ENCODE measurements at regions not wholly inside any gene's neighbourhood (a gene's known extent, or its start where the extent isn't known, plus 50 kb on each side); places are given as distances from the start of the nearest gene placed in this dataset.

DNA sequence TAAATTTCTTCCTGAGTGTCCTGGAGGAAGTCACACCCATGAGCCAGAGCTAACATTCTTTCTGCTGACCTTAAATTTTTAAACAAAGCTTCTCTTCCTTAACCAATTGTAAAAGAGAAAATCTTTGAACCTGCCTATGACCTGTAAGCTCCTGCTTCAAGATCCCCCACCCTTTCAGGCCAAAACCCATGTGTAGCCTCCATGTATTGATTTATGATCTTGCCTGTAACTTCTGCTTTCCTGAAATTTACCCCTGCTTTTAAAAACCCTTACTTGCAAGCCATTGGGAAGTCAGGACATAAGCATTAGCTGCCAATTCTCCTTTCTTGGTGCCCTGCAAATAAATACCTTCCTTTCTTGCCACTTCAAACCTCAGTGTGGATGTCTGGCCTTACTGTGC, 68.5 kb upstream of the HECTD2 start:
- TF ChIP-seq, protein P1, sequence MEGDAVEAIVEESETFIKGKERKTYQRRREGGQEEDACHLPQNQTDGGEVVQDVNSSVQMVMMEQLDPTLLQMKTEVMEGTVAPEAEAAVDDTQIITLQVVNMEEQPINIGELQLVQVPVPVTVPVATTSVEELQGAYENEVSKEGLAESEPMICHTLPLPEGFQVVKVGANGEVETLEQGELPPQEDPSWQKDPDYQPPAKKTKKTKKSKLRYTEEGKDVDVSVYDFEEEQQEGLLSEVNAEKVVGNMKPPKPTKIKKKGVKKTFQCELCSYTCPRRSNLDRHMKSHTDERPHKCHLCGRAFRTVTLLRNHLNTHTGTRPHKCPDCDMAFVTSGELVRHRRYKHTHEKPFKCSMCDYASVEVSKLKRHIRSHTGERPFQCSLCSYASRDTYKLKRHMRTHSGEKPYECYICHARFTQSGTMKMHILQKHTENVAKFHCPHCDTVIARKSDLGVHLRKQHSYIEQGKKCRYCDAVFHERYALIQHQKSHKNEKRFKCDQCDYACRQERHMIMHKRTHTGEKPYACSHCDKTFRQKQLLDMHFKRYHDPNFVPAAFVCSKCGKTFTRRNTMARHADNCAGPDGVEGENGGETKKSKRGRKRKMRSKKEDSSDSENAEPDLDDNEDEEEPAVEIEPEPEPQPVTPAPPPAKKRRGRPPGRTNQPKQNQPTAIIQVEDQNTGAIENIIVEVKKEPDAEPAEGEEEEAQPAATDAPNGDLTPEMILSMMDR (IDR thresholded peaks at IDR 0.05) = no peak
- TF ChIP-seq POLR2A (IDR thresholded peaks at IDR 0.05) (no peak), EP300 (IDR thresholded peaks at IDR 0.05) (no peak)

All from tibial nerve (tissue), 4 donors.